ENCODE measurements at regions not wholly inside any gene's neighbourhood (a gene's known extent, or its start where the extent isn't known, plus 50 kb on each side); places are given as distances from the start of the nearest gene placed in this dataset.
"Not testable (repeated sequence)": the region's sequence is repeated elsewhere in the genome, so short reads cannot be mapped to it uniquely, and the experiment has no call there.

GRCh38 chr13:80070024-80070703, 270.8 kb downstream of the SPRY2 start:
- no peak for DNase-seq

GRCh38 chr13:80069374-80069773, 271.6 kb downstream of the SPRY2 start:
- DNase-seq: no peak

GRCh38 chr13:80065996-80066395, 274.9 kb downstream of the SPRY2 start:
- no peak for DNase-seq

- DNase-seq: not testable (repeated sequence)
Measured at GRCh38 chr13:80062416-80062815, 278.5 kb downstream of the SPRY2 start.

- DNase-seq: no peak
Measured at GRCh38 chr13:80059789-80060188, 281.1 kb downstream of the SPRY2 start.

GRCh38 chr13:80058626-80059025, 282.3 kb downstream of the SPRY2 start:
- DNase-seq: no peak

- DNase-seq: no peak
Measured at GRCh38 chr13:80055847-80056246, 285.1 kb downstream of the SPRY2 start.

DNA sequence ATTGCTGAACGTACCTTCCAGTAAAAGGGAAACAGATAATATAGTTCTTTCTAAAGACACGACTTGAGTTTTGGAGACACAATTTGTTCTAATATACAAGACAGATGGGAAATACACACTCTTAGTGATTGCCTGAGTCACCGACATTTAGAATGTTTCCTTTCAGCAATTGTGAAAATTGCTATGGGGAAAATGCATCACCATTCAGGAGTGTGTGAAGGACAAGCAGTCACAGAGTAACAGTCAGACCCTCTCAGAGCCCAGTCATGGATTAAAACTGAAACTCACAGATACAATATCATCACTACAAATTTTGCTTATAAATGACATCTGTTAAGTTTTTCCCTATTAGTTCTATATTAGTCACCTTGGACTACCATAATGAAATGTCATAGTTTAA, 286.1 kb downstream of the SPRY2 start:
- DNase-seq: no peak

DNA sequence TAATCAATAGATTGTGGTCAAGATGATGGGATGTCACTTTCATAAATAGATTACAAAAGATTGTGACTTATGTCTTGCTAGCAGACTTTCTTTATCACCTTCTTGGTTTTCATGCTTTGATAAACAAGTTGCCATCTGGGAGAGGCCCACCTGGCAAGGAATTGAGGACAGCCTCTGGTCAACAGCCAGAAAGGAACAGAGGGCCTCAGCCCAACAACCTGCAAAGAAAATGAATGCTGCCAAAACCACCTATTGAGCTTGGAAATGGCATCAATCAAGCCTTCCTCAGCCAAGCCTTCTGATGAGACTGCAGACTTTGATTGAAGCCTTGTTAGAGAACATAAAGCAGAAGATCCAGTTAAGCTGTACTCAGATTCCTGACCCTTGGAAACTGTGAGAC, 288.6 kb downstream of the SPRY2 start:
- DNase-seq: no peak

GRCh38 chr13:80050252-80050651, 290.7 kb downstream of the SPRY2 start:
- DNase-seq: peak in 1 of 2 experiments; percentile 8

GRCh38 chr13:80048802-80049201, 292.1 kb downstream of the SPRY2 start:
- peak; percentile 95 to 97 for DNase-seq

- no peak for DNase-seq
Measured at GRCh38 chr13:80048030-80048429, 292.9 kb downstream of the SPRY2 start.

DNA sequence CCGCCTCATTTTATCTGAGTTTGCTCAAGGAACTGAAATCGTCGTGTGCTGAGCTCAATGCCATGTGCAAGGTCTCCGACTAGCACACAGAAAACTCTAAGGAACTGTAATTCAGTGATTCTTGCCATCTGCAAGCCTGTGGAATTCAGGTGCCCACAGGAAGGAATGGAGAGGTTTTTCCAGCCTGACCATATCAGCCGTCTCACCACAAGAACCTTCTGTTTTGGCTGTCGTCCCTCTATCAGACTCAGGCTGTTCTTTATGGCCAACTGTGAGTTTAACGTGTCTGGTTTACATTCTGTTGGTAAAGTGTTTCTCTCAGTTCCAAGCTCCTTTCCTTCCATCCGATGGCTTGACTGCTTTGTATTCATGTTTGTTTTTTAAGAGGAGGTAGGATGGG, 293.5 kb downstream of the SPRY2 start:
- no peak for DNase-seq

- DNase-seq: peak; percentile 61 to 72
Measured at GRCh38 chr13:80040981-80041317, 300.0 kb downstream of the SPRY2 start.

DNA sequence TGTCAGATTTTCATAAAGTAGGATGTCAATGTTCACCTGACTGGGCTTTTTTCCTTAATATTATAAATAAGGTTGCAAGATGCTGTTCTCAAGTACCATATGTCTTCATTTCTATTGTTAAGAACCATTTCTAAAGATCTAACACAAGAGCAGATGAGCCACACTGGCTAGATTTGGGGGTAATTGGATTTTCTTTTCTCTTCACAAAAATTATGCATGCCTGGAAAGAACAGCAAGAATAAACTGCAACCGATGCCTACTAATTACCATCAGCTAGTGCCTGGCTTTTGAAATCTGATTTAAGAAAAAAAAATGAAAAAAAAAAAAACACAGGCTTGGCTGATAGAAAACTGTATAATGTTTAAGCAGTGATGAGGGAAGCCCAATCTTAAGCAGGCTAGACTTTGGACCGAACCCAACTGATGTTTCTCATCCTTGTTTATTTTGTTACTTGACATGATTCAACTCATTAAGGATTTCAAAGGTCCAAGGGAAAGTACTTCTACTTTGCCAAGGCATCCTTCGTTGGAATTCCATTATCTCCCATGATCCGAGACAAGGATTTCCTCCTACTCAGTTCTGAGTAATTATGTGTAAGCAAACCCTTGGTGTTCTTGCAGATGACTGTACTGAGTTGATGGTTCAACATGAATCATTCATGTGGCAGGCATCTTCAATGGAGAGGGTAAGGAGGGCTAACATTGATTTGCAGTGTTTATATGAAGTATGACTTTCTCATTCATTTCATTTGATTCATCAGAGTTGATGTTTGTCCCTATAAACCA, 300.5 kb downstream of the SPRY2 start:
- peak in 1 of 2 experiments; percentile 39 for DNase-seq

GRCh38 chr13:80039000-80039399, 301.9 kb downstream of the SPRY2 start:
- no peak for DNase-seq

- DNase-seq: no peak
Measured at GRCh38 chr13:80038371-80038770, 302.6 kb downstream of the SPRY2 start.

GRCh38 chr13:80037505-80037888, 303.4 kb downstream of the SPRY2 start:
- DNase-seq: no peak

- peak; percentile 98 to 99 for DNase-seq
Measured at GRCh38 chr13:80036845-80037504, 304.0 kb downstream of the SPRY2 start.

GRCh38 chr13:80035096-80035495, 305.8 kb downstream of the SPRY2 start:
- DNase-seq: no peak

DNA sequence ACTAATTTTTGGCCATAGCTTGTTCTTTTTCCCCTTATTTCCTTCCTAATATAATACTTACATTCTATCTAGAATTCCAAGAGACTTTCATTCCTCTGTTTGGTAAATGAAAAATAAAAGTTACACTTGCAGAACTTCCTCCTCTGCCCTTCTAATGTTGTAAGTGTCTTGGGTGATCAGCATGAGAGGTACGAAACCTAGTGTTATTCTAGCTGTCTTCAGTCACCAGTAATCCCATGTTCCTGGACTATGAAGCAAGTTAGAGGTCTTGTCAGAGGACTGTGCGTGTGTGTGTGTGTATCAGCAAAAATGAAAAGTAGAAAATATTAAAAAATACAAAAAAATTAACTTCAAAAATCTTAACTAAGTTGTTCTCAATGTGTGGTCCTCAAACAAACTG, 307.0 kb downstream of the SPRY2 start:
- DNase-seq: peak in 1 of 2 experiments; percentile 17

DNA sequence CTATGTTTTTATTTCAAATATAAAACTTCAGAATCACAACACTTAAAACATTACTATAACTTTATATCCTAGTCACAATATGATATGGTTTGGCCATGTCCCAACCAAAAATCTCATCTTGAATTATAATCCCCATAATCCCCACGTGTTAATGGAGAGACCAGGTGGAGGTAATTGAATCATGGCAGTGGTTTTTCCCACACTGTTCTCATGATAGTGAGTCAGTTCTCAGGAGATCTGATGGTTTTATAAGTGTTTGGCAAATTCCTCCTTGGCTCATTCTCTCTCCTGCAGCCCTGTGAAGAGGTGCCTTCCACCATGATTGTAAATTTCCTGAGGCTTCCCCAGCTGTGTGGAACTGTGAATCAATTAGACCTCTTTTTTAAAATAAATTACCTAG, 307.6 kb downstream of the SPRY2 start:
- no peak for DNase-seq

GRCh38 chr13:80030491-80030890, 310.4 kb downstream of the SPRY2 start:
- DNase-seq: peak; percentile 86 to 89

DNA sequence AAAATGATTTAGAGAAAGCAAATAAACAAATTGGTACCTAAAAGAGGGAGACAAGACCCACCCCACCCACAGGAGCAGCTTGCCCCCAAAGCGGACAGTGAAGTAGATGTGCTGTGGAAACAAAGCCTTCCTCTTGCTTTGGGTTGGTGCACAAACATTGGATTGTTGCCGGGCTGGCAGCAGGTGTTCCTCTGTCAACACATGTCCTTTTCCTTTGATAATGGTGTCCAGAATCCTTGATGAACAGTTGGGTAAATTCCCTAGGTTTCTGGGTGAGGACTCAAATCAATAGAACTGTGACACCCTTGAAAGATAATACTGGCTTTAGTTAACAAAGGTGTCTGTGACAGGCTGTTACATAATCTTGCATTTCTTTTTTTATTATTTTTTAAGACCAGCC, 311.8 kb downstream of the SPRY2 start:
- DNase-seq: no peak
